ENCODE measurements at regions not wholly inside any gene's neighbourhood (a gene's known extent, or its start where the extent isn't known, plus 50 kb on each side); places are given as distances from the start of the nearest gene placed in this dataset.

DNA sequence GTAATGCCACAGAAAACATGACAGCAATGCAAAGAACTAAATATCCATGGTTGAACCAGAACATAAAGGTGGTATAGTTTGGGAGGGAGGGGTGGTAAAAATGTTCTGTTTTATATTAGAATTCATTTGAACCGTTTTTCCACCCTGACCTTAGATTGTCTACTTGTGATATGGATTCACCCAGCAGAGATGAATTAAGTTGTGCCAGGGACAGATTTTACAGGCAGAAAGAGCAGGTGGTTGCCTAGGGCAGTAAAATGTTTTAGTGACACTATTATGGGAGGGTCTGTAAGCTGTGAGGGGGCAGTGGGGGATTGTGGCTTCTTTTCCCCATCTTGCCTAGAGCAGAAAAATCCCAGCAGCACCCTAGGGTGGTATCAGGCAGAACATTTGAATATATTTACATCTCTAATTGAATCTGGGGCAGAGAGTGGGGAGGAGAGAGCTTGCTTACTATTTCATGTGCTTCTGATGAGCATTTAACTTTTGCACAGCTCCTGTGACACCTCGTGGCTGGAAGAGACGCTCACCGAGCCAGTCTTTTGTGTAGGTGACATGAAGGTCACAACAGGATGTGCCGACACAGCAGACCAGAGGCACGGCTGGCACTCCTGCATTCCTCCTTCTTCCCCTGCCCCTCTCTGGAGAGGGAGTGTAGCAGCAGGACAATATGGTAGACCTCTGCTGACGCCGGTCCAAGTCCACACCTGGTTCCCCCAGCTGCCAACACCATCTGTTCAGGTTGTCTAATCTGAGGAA is 452.3 kb downstream of the IRS2 start:
- TF ChIP-seq EZH2 (IDR thresholded peaks at IDR 0.05; ENCODE audit: insufficient read depth, poor library complexity, severe bottlenecking) (no peak), EZH2phosphoT487 (IDR thresholded peaks at IDR 0.05; ENCODE audit: insufficient read depth, low read depth) (no peak)
